BLaER1 (cell line): ENCODE measurements at regions not wholly inside any gene's neighbourhood (a gene's known extent, or its start where the extent isn't known, plus 50 kb on each side); places are given as distances from the start of the nearest gene placed in this dataset.

ENCODE experiments used
- H3K27ac ChIP-seq: shearing (Covaris generic); formaldehyde crosslinking; 2 replicates; pipeline ENCODE4 v1.8.1; 2022
- H3K27me3 ChIP-seq: shearing (Covaris generic); formaldehyde crosslinking; 2 replicates; pipeline ENCODE4 v1.8.1; 2022
- H3K36me3 ChIP-seq: shearing (Covaris generic); formaldehyde crosslinking; 2 replicates; pipeline ENCODE4 v1.8.1; 2022
- H3K4me1 ChIP-seq: shearing (Covaris generic); formaldehyde crosslinking; 2 replicates; pipeline ENCODE4 v1.8.1; 2022
- H3K4me2 ChIP-seq: shearing (Covaris generic); formaldehyde crosslinking; 2 replicates; pipeline ENCODE4 v1.8.1; 2022
- H3K4me3 ChIP-seq: shearing (Covaris generic); formaldehyde crosslinking; 2 replicates; pipeline ENCODE4 v1.8.1; 2022
- H3K9ac ChIP-seq: shearing (Covaris generic); formaldehyde crosslinking; 2 replicates; pipeline ENCODE4 v1.8.1; 2022
- H3K9me3 ChIP-seq: shearing (Covaris generic); formaldehyde crosslinking; 2 replicates; pipeline ENCODE4 v1.8.1; 2022
- H4K20me1 ChIP-seq: shearing (Covaris generic); formaldehyde crosslinking; 2 replicates; pipeline ENCODE4 v1.8.1; 2022
- Cebpa-rat ChIP-seq: shearing (Covaris generic); IDR thresholded peaks from 2 replicates; pipeline ENCODE4 v1.8.1; 2022

- Histone ChIP-seq H3K27ac (no peak overlapping the region), H3K27me3 (no peaks in the 10 kb centered on the region), H3K9ac (no peak overlapping the region)
These were observed 111.8 kb upstream of the PLPP4 start for GRCh38 chr10:120345186-120345585.

GRCh38 chr10:120347644-120348043 lies 109.4 kb upstream of the PLPP4 start:
- Histone ChIP-seq H3K27ac (no peak overlapping the region), H3K9me3 (peaks cover under 1% of the 10 kb centered on the region; the same call in 1 of the 2 replicates), H3K36me3 (no peaks in the 10 kb centered on the region), H3K27me3 (no peaks in the 10 kb centered on the region), H3K4me1 (no peaks in the 10 kb centered on the region), H3K4me2 (no peak overlapping the region), H3K9ac (no peak overlapping the region), H4K20me1 (no peaks in the 10 kb centered on the region), H3K4me3 (no peak overlapping the region)
- TF ChIP-seq Cebpa-rat = no peak

More at GRCh38 chr10:120345186-120345585, 111.8 kb upstream of the PLPP4 start:
- Histone ChIP-seq H3K4me2 (no peak overlapping the region), H3K4me3 (no peak overlapping the region), H4K20me1 (no peaks in the 10 kb centered on the region), H3K4me1 (peaks cover 6% of the 10 kb centered on the region; the same call in 1 of the 2 replicates), H3K9me3 (no peaks in the 10 kb centered on the region), H3K36me3 (no peaks in the 10 kb centered on the region)
- TF ChIP-seq Cebpa-rat = no peak

DNA sequence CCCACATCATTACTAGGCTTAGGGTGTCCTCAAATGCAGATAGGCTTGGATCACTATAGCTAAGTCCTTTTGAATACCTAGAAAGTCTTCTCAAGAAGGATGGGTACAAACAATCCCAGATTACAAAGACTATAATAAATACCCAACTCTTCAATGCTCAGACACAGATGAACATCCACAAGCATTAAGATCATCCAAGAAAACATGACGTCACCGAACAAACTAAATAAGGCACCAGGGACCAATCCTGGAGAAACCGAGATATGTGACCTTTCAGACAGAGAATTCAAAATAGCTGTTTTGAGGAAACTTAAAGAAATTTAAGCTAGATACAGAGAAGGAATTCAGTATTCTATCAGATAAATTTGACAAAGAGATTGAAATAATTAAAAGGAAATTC lies 108.0 kb upstream of the PLPP4 start:
- H3K4me3 ChIP-seq = no peak overlapping the region

DNA sequence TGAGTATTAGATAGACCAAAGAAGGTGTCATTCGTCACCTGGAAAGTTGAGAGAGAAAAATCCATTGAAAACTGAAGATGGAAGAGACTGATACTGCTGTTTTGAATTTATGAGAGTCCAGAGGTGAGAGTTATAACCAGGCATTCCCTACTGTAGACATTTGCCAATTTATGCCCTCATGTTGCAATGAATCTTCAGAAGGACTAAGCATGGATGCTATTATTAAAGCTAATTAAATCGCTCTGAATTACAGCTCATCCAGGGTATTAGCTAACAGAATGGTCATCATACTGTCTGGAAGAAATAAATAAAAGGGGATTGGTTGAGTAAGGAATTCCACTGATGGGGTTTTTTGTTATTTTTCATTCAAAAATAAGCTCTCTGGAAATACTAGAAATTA lies 101.6 kb upstream of the PLPP4 start:
- TF ChIP-seq Cebpa-rat = no peak

More for the DNA sequence above, 108.0 kb upstream of the PLPP4 start:
- no peak for TF ChIP-seq Cebpa-rat
- H4K20me1 ChIP-seq = no peaks in the 10 kb centered on the region
- H3K27ac ChIP-seq = no peak overlapping the region
- no peaks in the 10 kb centered on the region for H3K27me3 ChIP-seq
- no peak overlapping the region for H3K9ac ChIP-seq
- peaks cover 3% of the 10 kb centered on the region; the same call in 1 of the 2 replicates for H3K9me3 ChIP-seq
- H3K36me3 ChIP-seq = no peaks in the 10 kb centered on the region
- no peak overlapping the region for H3K4me2 ChIP-seq
- H3K4me1 ChIP-seq = no peaks in the 10 kb centered on the region

GRCh38 chr10:120360571-120360970 lies 96.5 kb upstream of the PLPP4 start:
- no peak for TF ChIP-seq Cebpa-rat
- no peaks in the 10 kb centered on the region for H3K9me3 ChIP-seq
- H3K9ac ChIP-seq = no peak overlapping the region
- H3K36me3 ChIP-seq = no peaks in the 10 kb centered on the region
- no peak overlapping the region for H3K27ac ChIP-seq
- H3K27me3 ChIP-seq = no peaks in the 10 kb centered on the region
- H4K20me1 ChIP-seq = no peaks in the 10 kb centered on the region
- H3K4me2 ChIP-seq = no peak overlapping the region
- H3K4me3 ChIP-seq = no peak overlapping the region
- H3K4me1 ChIP-seq = no peaks in the 10 kb centered on the region

More for the DNA sequence above, 101.6 kb upstream of the PLPP4 start:
- Histone ChIP-seq H3K27me3 (no peaks in the 10 kb centered on the region), H3K9me3 (peaks cover 3% of the 10 kb centered on the region; the same call in 1 of the 2 replicates), H3K9ac (no peak overlapping the region), H3K27ac (no peak overlapping the region), H3K4me1 (no peaks in the 10 kb centered on the region), H3K36me3 (no peaks in the 10 kb centered on the region), H3K4me3 (no peak overlapping the region), H4K20me1 (no peaks in the 10 kb centered on the region), H3K4me2 (no peak overlapping the region)

- TF ChIP-seq Cebpa-rat = no peak
These were observed 91.2 kb upstream of the PLPP4 start for GRCh38 chr10:120365872-120366271.

GRCh38 chr10:120367341-120367740 lies 89.7 kb upstream of the PLPP4 start:
- Histone ChIP-seq H4K20me1 (no peaks in the 10 kb centered on the region), H3K4me2 (no peak overlapping the region)

More at GRCh38 chr10:120365872-120366271, 91.2 kb upstream of the PLPP4 start:
- Histone ChIP-seq H4K20me1 (no peaks in the 10 kb centered on the region), H3K27me3 (no peaks in the 10 kb centered on the region), H3K9ac (no peak overlapping the region), H3K4me3 (no peak overlapping the region), H3K4me1 (no peaks in the 10 kb centered on the region), H3K4me2 (no peak overlapping the region), H3K9me3 (no peaks in the 10 kb centered on the region), H3K36me3 (no peaks in the 10 kb centered on the region), H3K27ac (no peak overlapping the region)

DNA sequence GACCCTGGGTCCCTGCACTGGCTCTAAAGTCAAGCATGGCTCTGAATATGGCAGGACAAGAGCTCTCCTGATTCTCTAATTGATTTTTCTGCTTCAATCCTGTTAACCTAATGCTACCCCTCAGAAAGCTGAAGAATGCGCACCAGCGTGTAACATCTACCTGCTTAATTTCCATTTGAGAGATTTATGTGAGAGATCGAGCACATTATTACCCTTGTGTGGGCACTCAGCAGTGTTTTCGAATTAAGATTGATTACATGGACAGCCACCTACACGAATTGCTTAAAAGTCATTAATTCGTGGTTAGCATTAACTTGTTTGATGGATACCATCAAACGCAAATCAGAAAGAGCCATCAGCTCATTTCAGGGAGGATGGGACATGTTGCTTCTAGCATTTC lies 88.7 kb upstream of the PLPP4 start:
- Histone ChIP-seq H3K9me3 (no peaks in the 10 kb centered on the region), H4K20me1 (no peaks in the 10 kb centered on the region), H3K27ac (no peak overlapping the region), H3K4me1 (no peaks in the 10 kb centered on the region), H3K27me3 (no peaks in the 10 kb centered on the region), H3K4me2 (no peak overlapping the region), H3K9ac (no peak overlapping the region), H3K4me3 (no peak overlapping the region), H3K36me3 (no peaks in the 10 kb centered on the region)
- no peak for TF ChIP-seq Cebpa-rat

More at GRCh38 chr10:120367341-120367740, 89.7 kb upstream of the PLPP4 start:
- H3K36me3 ChIP-seq = no peaks in the 10 kb centered on the region
- no peak overlapping the region for H3K9ac ChIP-seq
- no peak overlapping the region for H3K4me3 ChIP-seq
- H3K4me1 ChIP-seq = no peaks in the 10 kb centered on the region
- no peaks in the 10 kb centered on the region for H3K9me3 ChIP-seq
- no peaks in the 10 kb centered on the region for H3K27me3 ChIP-seq
- no peak overlapping the region for H3K27ac ChIP-seq
- no peak for TF ChIP-seq Cebpa-rat

DNA sequence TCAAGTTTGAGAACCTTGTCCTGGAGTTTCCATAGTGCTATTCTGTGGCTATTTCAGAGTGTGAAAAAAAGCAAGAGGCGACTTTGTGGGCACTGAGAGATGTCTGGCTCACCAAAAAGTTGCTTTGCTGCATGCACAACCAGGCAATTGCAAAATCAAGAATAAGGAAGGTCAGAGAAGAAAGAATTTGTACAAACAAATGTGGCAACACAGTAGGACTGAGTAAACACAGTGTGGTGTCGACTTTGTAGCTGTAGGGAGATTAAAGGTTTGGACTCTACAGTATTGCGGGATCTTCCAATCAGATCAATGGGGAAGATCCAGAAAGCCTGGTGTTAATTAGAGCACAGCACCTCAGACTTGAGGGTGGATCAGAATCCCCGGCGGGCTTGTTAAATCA lies 88.1 kb upstream of the PLPP4 start:
- no peaks in the 10 kb centered on the region for H3K4me1 ChIP-seq
- no peak overlapping the region for H3K27ac ChIP-seq
- H3K4me3 ChIP-seq = no peak overlapping the region
- no peaks in the 10 kb centered on the region for H4K20me1 ChIP-seq
- no peak overlapping the region for H3K9ac ChIP-seq
- no peaks in the 10 kb centered on the region for H3K9me3 ChIP-seq
- no peaks in the 10 kb centered on the region for H3K36me3 ChIP-seq
- TF ChIP-seq Cebpa-rat = no peak
- no peaks in the 10 kb centered on the region for H3K27me3 ChIP-seq
- no peak overlapping the region for H3K4me2 ChIP-seq

DNA sequence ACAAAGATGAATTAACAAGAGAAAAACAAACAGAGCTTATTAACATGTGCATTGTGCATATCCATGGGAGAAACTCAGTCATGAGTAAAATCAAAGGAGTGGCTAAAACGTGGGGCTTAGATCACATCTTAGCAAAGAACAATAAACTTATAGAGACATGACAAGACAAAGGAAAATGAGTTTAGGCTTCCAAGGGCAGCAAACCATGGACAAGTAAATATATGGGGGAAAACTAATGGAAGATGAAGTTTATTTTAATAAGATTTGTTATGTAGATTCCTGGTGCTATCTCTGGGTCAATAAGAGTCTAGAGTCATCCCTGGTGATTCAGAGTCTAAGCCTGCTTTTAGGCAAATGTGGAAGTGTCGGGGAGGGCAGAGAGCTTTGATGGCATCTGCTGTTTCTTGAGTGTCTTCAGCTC lies 87.2 kb upstream of the PLPP4 start:
- H3K9me3 ChIP-seq = 0 out of 2 replicates have a peak, but pooled peaks cover 2% of the 10 kb centered on the region
- no peak overlapping the region for H3K4me3 ChIP-seq
- no peak overlapping the region for H3K27ac ChIP-seq
- H3K27me3 ChIP-seq = no peaks in the 10 kb centered on the region
- H4K20me1 ChIP-seq = no peaks in the 10 kb centered on the region
- H3K4me1 ChIP-seq = no peaks in the 10 kb centered on the region
- no peak overlapping the region for H3K9ac ChIP-seq
- no peak for TF ChIP-seq Cebpa-rat
- no peaks in the 10 kb centered on the region for H3K36me3 ChIP-seq
- H3K4me2 ChIP-seq = no peak overlapping the region

DNA sequence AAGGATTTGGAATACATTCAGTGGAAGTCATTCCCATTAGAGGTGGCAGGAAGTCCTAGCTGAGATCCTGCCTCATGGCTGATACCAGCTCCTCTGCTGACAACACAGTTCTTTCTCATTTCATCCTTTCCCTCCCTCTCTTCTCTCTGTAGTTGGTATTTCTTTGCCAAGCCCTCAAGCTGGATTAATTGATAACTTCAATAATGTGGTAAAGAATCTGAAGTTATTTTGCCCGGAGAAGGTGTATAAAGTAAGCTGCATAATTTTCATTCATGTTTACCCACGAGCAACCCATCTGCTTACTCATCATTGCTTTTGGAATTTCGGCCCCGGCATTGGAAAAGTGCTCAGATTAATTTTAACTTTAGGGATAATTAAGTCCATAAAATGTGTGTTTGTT lies 85.2 kb upstream of the PLPP4 start:
- Histone ChIP-seq H3K27me3 (no peaks in the 10 kb centered on the region), H3K4me1 (no peaks in the 10 kb centered on the region), H3K27ac (no peak overlapping the region), H3K9ac (no peak overlapping the region), H3K9me3 (0 out of 2 replicates have a peak, but pooled peaks cover 4% of the 10 kb centered on the region), H3K4me3 (no peak overlapping the region), H3K4me2 (no peak overlapping the region), H4K20me1 (no peaks in the 10 kb centered on the region), H3K36me3 (no peaks in the 10 kb centered on the region)
- TF ChIP-seq Cebpa-rat = no peak
